Testis (tissue), 2 donors: ENCODE measurements at regions not wholly inside any gene's neighbourhood (a gene's known extent, or its start where the extent isn't known, plus 50 kb on each side); places are given as distances from the start of the nearest gene placed in this dataset.
"Not testable (repeated sequence)": the region's sequence is repeated elsewhere in the genome, so short reads cannot be mapped to it uniquely, and the experiment has no call there.

Source experiments
- DNase-seq: peaks from one replicate; pipeline ENCODE4 v3.0.0-alpha.2; 2019
- H3K27ac ChIP-seq, 2 donors: fragments of 200-600 bp; sonication (generic); one replicate each; pipeline ENCODE4 v1.5.1; 2019
- H3K27me3 ChIP-seq: fragments of 200-600 bp; sonication (generic); one replicate; pipeline ENCODE4 v1.5.1; 2019
- H3K36me3 ChIP-seq: fragments of 200-600 bp; sonication (generic); one replicate; pipeline ENCODE4 v1.5.1; 2017; ENCODE audit warnings: low read depth; ENCODE audit errors: missing control alignments
- H3K4me1 ChIP-seq: fragments of 200-600 bp; sonication (generic); one replicate; pipeline ENCODE4 v1.5.1; 2019
- H3K4me3 ChIP-seq, 2 donors: fragments of 200-600 bp; sonication (generic); one replicate each; pipeline ENCODE4 v1.5.1; 2017 to 2019
- H3K9me3 ChIP-seq: fragments of 200-600 bp; sonication (generic); one replicate; pipeline ENCODE4 v1.5.1; 2017
- CTCF ChIP-seq, 3 experiments: fragments of 450-650 bp in 2 of 3; fragments of 200-600 bp in 1 of 3; sonication (generic) in 1 of 3; IDR thresholded peaks; one replicate each; pipeline ENCODE4 v1.5.1; 2016 to 2019; ENCODE audit warnings: antibody characterized with exemption in 3 of 3, mild to moderate bottlenecking in 2 of 3, moderate library complexity in 1 of 3
- POLR2A ChIP-seq: fragments of 450-650 bp; IDR thresholded peaks from one replicate; pipeline ENCODE4 v1.6.1; 2017; ENCODE audit warnings: antibody characterized with exemption, mild to moderate bottlenecking, moderate library complexity
- WGBS, 2 donors: methylation state at CpG; one replicate each; pipeline ENCODE4 v1.1.5; 2018; 5-methylcytosine and 5-hydroxymethylcytosine counted together
- intact Hi-C: fragments of 100-400 bp; cut with DNase I; formaldehyde crosslinking; loops from one replicate; pipeline ENCODE4 v1.15.1; 2023; ENCODE audit warnings: low total_unique reads

GRCh38 chr16:22436823-22437652, 62.6 kb upstream of the CDR2 start:
- H3K36me3 ChIP-seq, H3K27me3 ChIP-seq, intact Hi-C loops, H3K4me1 ChIP-seq, H3K9me3 ChIP-seq: not testable (repeated sequence)
- DNase-seq = peak; percentile 78
- Histone ChIP-seq H3K27ac (peak overlapping the region; percentile 84 to 99), H3K4me3 (peak overlapping the region; percentile 94 to 98)
- 1% methylated on average over 46 to 49 of the region's 96 CpGs for WGBS, 2 donors

GRCh38 chr16:22436326-22436822, 62.0 kb upstream of the CDR2 start:
- H3K27me3 ChIP-seq, H3K4me1 ChIP-seq, DNase-seq, H3K36me3 ChIP-seq, intact Hi-C loops, H3K9me3 ChIP-seq: not testable (repeated sequence)
- WGBS, 2 donors = 0% methylated on average over 1 of the region's 6 CpGs; no CpG with 5 or more reads in 1 of the 2 donors
- peak overlapping the region; percentile 94 to 98 for H3K4me3 ChIP-seq
- H3K27ac ChIP-seq = peak overlapping the region; percentile 84 to 99

GRCh38 chr16:22431314-22431713, 56.9 kb upstream of the CDR2 start:
- peaks cover 10% of the 10 kb centered on the region for H3K4me1 ChIP-seq
- H3K27me3 ChIP-seq, H3K4me3 ChIP-seq, H3K9me3 ChIP-seq, DNase-seq, intact Hi-C loops, H3K36me3 ChIP-seq, H3K27ac ChIP-seq: not testable (repeated sequence)
- WGBS, 2 donors = 90 to 91% methylated on average over 9 of the region's 9 CpGs

DNA sequence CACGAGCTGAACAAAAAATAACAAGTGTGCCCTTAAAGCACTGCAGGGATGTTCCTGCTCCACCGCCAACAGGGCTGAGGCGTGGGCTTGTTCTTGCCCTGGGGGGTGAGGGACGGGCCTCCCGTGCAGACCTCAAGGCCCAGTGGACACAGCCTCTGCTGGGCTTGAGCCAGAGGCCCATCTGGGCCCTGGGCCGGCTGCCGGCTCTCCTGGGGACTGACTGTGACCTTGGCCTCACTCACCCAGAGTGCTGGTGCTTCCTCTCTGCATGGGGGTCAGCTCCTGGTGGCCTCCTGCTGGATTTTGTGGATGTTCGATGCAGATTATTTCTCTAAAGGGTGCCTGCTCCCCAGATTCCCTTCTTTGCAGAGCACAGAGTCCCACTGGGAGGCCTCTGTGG, 54.2 kb upstream of the CDR2 start:
- Histone ChIP-seq H3K36me3 (no peaks in the 10 kb centered on the region), H3K27me3 (no peaks in the 10 kb centered on the region), H3K4me1 (peaks cover 27% of the 10 kb centered on the region), H3K27ac (no peak overlapping the region), H3K9me3 (no peaks in the 10 kb centered on the region), H3K4me3 (no peak overlapping the region)
- no peak for TF ChIP-seq POLR2A
- TF ChIP-seq CTCF (IDR thresholded peaks at IDR 0.05) = no peak
- 39 to 50% methylated on average over 6 to 8 of the region's 8 CpGs for WGBS, 2 donors
- peak; percentile 50 for DNase-seq
- intact Hi-C loops = no loop called here

DNA sequence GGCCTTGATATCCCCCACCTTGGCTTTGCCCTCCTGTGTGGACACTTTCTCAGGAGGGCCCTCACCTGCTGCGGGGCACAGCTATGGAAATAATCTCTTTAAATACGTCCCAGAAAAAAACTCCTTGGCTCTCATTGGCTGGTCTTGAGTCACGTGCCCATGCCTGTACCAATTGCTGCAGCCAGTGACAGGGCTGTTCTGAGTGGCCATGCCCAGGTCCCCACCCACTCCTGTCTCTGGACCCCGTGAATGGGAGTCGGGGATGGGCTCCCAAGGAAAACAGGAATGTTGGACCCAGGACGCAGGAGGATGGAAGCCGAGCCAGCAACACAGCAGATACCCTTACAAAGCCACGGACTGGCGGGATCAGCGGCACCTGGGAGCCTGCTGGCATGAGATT, 53.1 kb upstream of the CDR2 start:
- Histone ChIP-seq H3K9me3 (no peaks in the 10 kb centered on the region), H3K27me3 (no peaks in the 10 kb centered on the region), H3K36me3 (no peaks in the 10 kb centered on the region), H3K27ac (no peak overlapping the region), H3K4me3 (no peak overlapping the region), H3K4me1 (peaks cover 28% of the 10 kb centered on the region)
- TF ChIP-seq CTCF (IDR thresholded peaks at IDR 0.05) (no peak), POLR2A (no peak)
- DNase-seq = peak; percentile 31
- intact Hi-C loops = no loop called here
- 68 to 83% methylated on average over 3 to 10 of the region's 10 CpGs for WGBS, 2 donors

GRCh38 chr16:22425847-22426246, 51.4 kb upstream of the CDR2 start:
- no peak for TF ChIP-seq CTCF (IDR thresholded peaks at IDR 0.05)
- TF ChIP-seq POLR2A = no peak
- no peaks in the 10 kb centered on the region for H3K36me3 ChIP-seq
- WGBS, 2 donors = 83 to 88% methylated on average over 5 of the region's 5 CpGs
- H3K27ac ChIP-seq = no peak overlapping the region
- intact Hi-C loops = no loop called here
- H3K9me3 ChIP-seq = no peaks in the 10 kb centered on the region
- H3K27me3 ChIP-seq = no peaks in the 10 kb centered on the region
- no peak overlapping the region for H3K4me3 ChIP-seq
- peaks cover 28% of the 10 kb centered on the region for H3K4me1 ChIP-seq
- DNase-seq = no peak
